NCI-H1105 treated with DMSO at 0.1 percent for 48 hours (cell line): ENCODE measurements at regions not wholly inside any gene's neighbourhood (a gene's known extent, or its start where the extent isn't known, plus 50 kb on each side); places are given as distances from the start of the nearest gene placed in this dataset.

Experiments used
- DNase-seq: peaks from one replicate; lab custom pipeline; 2025; lab: John Stamatoyannopoulos, UW

- no peak for DNase-seq
Observed at GRCh38 chr2:6782517-6783237, 83.0 kb downstream of the CMPK2 start.

- DNase-seq: no peak
Observed at GRCh38 chr2:6783238-6783614, 82.5 kb downstream of the CMPK2 start.

GRCh38 chr2:6784291-6784690 is 81.4 kb downstream of the CMPK2 start:
- no peak for DNase-seq

- no peak for DNase-seq
Observed at GRCh38 chr2:6785493-6785892, 80.2 kb downstream of the CMPK2 start.

- DNase-seq: no peak
Observed at GRCh38 chr2:6787376-6787775, 78.3 kb downstream of the CMPK2 start.

GRCh38 chr2:6788614-6789013 is 77.1 kb downstream of the CMPK2 start:
- no peak for DNase-seq

GRCh38 chr2:6789559-6790138 is 76.1 kb downstream of the CMPK2 start:
- no peak for DNase-seq

GRCh38 chr2:6791682-6792081 is 74.0 kb downstream of the CMPK2 start:
- no peak for DNase-seq

- no peak for DNase-seq
Observed at GRCh38 chr2:6792883-6793282, 72.8 kb downstream of the CMPK2 start.

GRCh38 chr2:6793371-6793770 is 72.3 kb downstream of the CMPK2 start:
- DNase-seq: no peak

- DNase-seq: no peak
Observed at GRCh38 chr2:6793913-6794312, 71.8 kb downstream of the CMPK2 start.

- no peak for DNase-seq
Observed at GRCh38 chr2:6794448-6794847, 71.3 kb downstream of the CMPK2 start.
